GM19455 (cell line): ENCODE measurements at regions not wholly inside any gene's neighbourhood (a gene's known extent, or its start where the extent isn't known, plus 50 kb on each side); places are given as distances from the start of the nearest gene placed in this dataset.
"Not testable (repeated sequence)": the region's sequence is repeated elsewhere in the genome, so short reads cannot be mapped to it uniquely, and the experiment has no call there.

ENCODE experiments used
- ATAC-seq: cut with Tn5 transposase; IDR thresholded peaks from one replicate; pipeline ENCODE4 v1.9.1; 2021; ENCODE audit not compliant: unreplicated experiment

DNA sequence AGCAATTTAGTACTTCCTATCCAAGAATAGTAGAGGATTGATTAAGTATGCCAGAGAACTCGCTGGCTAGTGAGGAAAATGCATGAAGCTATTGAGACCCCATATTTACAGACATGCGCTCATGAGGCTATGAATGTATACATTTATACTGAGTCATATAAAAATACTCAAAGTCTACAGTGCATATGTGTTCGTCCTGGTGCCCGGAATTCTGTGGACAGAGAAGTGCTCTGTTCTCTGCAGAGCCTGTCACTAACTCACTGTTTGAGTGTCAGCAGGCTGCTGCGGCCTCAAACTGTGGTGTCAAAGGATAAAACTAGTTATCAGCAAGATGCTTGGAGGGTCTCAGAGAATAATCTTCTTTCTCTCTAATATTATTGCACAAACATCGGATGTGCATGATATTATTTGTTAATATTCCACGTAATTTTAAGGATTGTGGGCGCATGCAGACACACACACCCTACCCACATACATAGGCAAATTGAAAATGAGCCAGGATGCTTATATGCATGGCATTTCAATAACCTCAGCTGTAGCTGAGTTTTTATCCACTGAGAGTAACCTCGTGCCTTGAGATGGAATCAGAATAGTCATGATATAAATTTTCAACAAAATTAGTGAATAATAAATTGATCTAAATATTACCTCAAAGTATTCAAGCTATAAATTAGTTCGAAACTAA, 50.0 kb upstream of the TSC22D2 start:
- no peak for ATAC-seq

DNA sequence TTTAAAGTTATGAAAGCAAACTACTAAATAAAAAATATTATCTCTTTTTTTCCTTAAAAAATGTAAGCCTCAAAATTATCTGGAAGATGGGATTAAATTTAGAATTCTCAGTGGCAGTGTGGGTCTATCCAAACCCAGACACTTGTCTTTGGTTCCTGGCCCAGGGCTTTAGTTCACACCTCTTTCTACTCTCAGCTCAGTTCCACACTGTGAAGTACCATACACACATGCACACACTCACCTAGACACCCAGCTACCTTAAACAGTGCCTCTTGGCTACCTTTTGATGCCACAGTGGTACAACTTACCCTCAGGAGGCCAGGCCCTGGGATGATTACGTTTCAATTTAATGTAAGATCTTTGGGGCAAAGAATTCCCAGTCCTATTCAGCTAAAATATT, 51.0 kb upstream of the TSC22D2 start:
- ATAC-seq = no peak

GRCh38 chr3:150355574-150355973, 52.5 kb upstream of the TSC22D2 start:
- ATAC-seq = no peak

GRCh38 chr3:150352931-150353330, 55.2 kb upstream of the TSC22D2 start:
- ATAC-seq = no peak

GRCh38 chr3:150351398-150351797, 56.7 kb upstream of the TSC22D2 start:
- ATAC-seq = no peak

DNA sequence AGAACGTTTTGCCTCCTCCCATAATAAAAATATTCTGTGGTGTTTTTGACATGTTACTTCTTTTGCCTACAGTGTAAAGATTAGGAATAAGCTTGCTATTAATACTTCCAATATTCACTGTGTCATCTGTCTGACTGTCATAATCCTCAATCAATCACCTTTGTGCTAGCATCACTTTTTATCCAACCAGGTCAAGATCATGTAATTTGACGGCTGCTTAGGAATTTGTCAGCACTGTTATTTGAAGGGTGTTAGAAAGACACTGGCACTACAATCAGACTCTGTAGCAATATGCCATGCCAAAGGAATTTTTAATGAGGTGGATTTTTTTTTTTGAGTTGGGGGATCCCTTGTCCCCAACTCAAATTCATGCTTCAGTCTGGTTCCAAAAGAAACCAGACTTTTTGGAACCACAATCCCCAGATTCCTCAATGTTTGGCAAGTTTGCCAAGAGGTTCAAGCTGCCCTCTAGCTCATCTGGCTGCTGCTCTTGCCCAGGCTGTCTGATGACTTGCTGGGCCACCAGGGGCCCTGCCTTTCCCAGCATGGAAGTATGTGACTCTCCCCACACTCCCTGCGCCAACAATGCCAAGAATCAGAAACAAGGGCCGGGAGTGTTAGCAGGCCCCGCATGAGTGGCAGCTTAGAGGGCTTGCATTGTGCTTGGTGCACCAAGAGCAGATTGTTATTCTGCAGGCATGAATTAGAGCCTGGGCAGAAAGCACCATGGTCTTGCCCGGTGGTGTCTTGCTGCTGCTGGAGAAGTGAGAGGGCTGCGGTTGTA, 58.6 kb upstream of the TSC22D2 start:
- no peak for ATAC-seq

DNA sequence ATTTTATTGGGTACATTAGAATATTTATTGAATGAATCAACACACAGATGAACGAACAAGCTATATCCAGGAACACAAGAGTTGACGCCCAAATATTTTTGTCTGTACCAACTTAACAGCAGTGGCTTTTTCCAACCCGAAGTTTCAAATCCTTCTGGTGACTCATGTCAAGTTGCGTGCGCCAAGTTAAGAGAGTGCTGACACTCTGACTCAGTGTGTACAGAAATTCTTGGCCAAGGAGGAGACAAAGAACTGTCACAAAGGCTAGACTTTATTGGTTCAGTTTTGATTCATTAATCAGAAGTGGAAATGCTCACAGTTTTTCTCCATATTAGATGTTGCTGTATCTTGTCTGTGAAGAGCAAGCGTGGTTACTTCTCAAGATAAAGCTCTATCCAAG, 59.6 kb upstream of the TSC22D2 start:
- no peak for ATAC-seq

- ATAC-seq = no peak
These were observed 60.9 kb upstream of the TSC22D2 start for GRCh38 chr3:150346981-150347863.

DNA sequence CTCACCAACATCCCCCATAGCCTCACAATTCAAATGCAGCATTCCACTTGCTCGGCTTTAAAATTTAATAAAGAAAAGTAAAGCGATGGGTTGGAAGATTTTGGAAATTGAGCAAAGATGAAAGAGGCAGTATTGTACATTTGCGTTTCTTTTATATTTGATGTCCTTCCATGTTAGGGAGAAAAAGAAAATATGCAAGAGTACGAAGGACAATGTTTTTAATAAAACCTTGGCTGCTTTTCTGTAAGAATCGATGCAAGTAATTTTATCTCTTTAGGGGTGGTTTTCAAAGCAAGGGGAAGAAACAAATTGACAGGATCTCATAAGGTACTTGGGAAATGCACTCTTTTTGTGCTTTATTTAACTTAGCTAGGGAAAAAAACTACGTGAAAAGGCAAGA, 61.8 kb upstream of the TSC22D2 start:
- no peak for ATAC-seq

DNA sequence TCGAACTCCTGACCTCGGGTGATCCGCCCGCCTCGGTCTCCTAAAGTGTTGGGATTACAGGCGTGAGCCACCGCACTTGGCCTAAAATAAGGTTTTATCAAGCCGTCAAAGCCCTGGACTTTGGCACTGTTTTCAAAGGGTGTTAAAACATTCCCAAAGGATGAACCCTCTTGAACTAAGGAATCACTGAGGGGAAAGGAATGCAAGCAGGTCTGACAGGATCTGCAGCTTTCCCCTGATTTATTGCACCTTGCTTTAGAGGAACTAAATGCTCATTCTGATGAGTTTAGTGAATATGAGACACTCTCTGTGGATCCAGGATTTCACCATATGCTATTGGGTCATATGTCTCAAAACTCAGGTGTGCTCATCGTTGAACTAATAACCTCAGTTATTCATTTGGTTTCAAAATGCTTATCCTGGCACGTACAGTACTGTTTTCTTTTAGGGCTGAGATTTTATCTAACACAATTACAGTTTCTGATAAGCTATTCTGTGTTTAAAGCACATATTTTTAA, 63.0 kb upstream of the TSC22D2 start:
- no peak for ATAC-seq

DNA sequence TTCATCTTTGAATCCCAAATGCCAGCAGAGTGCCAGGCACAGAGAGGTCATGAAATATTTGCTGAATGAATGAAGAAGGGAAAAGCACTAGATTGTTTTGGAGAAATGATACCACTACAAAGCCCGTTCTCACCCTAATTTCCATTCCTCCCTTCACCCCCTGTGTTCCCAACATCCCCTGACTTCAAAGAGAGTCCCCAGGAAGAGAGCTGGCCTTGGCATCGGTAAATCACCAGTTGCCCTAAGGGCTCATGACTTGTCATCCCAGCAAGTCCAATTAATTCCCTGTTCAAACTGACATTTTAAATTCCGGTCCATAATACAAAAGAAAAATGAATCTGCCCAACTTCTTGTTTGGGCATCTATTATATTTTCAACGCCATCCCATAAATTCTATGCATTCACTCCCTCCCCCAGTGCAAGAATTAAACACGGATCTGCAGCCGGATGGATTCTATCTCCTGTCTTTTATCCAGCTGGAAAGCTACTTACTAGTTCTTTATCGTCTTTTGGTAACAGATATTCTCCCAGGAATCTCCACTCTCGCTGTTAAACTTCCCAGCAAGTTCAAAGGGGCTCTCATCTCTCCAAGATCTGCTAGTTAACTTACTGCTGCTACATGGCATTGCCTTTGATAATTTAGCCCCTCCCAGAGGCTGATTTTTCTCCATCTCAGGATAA, 63.9 kb upstream of the TSC22D2 start:
- no peak for ATAC-seq

- no peak for ATAC-seq
These were observed 65.1 kb upstream of the TSC22D2 start for GRCh38 chr3:150342896-150343467.

GRCh38 chr3:150341891-150342290, 66.2 kb upstream of the TSC22D2 start:
- no peak for ATAC-seq

DNA sequence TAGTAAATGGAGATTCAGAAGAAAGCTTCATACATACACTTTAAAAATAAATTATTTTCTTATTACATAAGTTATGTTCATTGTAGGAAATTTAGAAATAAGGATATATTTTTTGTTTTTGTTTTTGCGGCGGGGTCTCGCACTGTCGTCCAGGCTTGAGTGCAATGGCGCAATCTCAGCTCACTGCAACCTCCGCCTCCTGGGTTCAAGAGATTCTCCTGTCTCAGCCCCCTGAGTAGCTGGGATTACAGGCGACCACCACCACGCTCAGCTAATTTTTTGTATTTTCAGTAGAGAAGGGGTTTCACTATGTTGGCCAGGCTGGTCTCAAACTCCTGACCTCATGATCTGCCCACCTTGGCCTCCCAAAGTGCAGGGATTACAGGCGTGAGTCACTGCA, 71.7 kb upstream of the TSC22D2 start:
- ATAC-seq = not testable (repeated sequence)

DNA sequence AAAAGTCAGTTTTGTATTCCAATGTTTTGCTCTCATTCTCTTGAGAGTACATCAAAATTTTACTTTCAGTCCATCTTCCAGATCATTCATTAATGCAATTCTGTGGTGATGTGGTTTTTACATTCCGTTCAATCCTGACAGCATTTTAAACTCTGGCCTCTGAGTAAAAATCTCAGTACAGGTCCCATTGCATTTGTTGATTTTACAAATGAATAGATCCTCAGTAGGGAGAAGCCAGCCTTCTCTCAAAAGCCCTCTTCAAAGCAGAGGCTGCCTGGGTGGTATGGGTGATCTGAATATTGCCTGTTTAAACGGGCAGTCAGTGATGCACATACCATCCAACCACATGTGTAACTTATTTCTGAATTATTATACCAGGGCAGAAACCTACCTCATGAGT, 72.5 kb upstream of the TSC22D2 start:
- ATAC-seq = no peak

GRCh38 chr3:150334974-150335373, 73.1 kb upstream of the TSC22D2 start:
- ATAC-seq = no peak

- ATAC-seq = no peak
These were observed 74.6 kb upstream of the TSC22D2 start for GRCh38 chr3:150333477-150333876.

GRCh38 chr3:150331978-150332568, 76.0 kb upstream of the TSC22D2 start:
- no peak for ATAC-seq

DNA sequence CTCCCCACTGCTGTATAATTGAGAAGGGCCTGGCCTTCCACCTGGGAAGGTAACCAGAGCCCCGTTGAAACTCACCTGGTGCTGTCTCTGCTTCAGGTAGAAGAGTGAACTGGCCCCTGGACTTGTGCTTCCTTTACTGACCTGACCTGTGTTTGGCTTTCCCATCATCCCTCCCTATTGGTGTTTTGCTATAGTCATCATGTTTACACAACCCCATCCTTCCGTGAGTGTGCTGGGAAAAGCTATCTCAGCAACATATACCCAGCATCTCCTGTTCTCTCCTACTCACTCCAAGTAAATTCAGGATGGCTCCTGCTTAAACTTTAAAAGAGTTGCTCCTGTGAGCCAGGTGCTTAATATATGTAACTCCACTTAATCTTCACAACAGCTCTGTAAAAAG, 77.2 kb upstream of the TSC22D2 start:
- no peak for ATAC-seq

- ATAC-seq = no peak
These were observed 77.9 kb upstream of the TSC22D2 start for GRCh38 chr3:150330174-150330573.
